OCI-LY7 (cell line): ENCODE measurements at regions not wholly inside any gene's neighbourhood (a gene's known extent, or its start where the extent isn't known, plus 50 kb on each side); places are given as distances from the start of the nearest gene placed in this dataset.

Experiments
- BruUV-seq: library from RNA; stranded (reverse); fragments of 400-500 nt; replicated peaks from 2 replicates; lab custom pipeline; 2021; lab: Mats Ljungman, UMichigan
- CTCF ChIA-PET: fragments of 300-600 bp; sonication (Branson Sonifier 250); formaldehyde crosslinking; loops from one replicate; lab custom pipeline; 2022; ENCODE audit warnings: antibody characterized with exemption; ENCODE audit not compliant: unreplicated experiment; lab: Charles Lee
- POLR2A ChIA-PET: fragments of 300-600 bp; sonication (Branson Sonifier 250); formaldehyde crosslinking; loops from one replicate; lab custom pipeline; 2022; ENCODE audit warnings: antibody characterized with exemption; lab: Charles Lee
- DNase-seq: peaks from one replicate; pipeline ENCODE4 v3.0.0-alpha.2; 2015; ENCODE audit warnings: low spot score
- H2AFZ ChIP-seq: fragments of 200-600 bp; sonication (generic), shearing (Covaris generic); 2 replicates; pipeline ENCODE4 v1.6.1; 2014; ENCODE audit warnings: mild to moderate bottlenecking, antibody characterized with exemption, low read length, moderate library complexity
- H3K27ac ChIP-seq: fragments of 200-600 bp; sonication (generic); 2 replicates; pipeline ENCODE4 v1.5.1; 2014; ENCODE audit warnings: mixed run types, low read depth, mild to moderate bottlenecking, moderate library complexity, low read length, inconsistent platforms; ENCODE audit not compliant: poor library complexity, severe bottlenecking
- H3K36me3 ChIP-seq: fragments of 200-600 bp; sonication (generic); 2 replicates; pipeline ENCODE4 v1.6.1; 2014; ENCODE audit warnings: mild to moderate bottlenecking, antibody characterized with exemption, low read length, moderate library complexity, mixed read lengths; ENCODE audit not compliant: insufficient read depth
- H3K4me1 ChIP-seq: fragments of 200-600 bp; sonication (generic); 2 replicates; pipeline ENCODE4 v1.5.1; 2014; ENCODE audit warnings: mild to moderate bottlenecking, low read length; ENCODE audit not compliant: insufficient read depth, poor library complexity, severe bottlenecking
- H3K4me2 ChIP-seq: fragments of 200-600 bp; sonication (generic); 2 replicates; pipeline ENCODE4 v1.6.1; 2014; ENCODE audit warnings: mild to moderate bottlenecking, low read length
- H3K4me3 ChIP-seq: fragments of 200-600 bp; sonication (generic); 2 replicates; pipeline ENCODE4 v1.5.1; 2014; ENCODE audit warnings: mild to moderate bottlenecking, low read depth, low read length; ENCODE audit not compliant: poor library complexity, severe bottlenecking
- H3K79me2 ChIP-seq: fragments of 200-600 bp; sonication (generic); 2 replicates; pipeline ENCODE4 v1.6.1; 2016; ENCODE audit warnings: low read depth, mild to moderate bottlenecking, low read length, moderate library complexity, mixed read lengths; ENCODE audit not compliant: insufficient read depth
- H3K9me2 ChIP-seq: fragments of 200-600 bp; sonication (generic); 2 replicates; pipeline ENCODE4 v1.6.1; 2016; ENCODE audit warnings: mild to moderate bottlenecking, low read length, mixed read lengths; ENCODE audit not compliant: insufficient read depth
- H3K9me3 ChIP-seq: fragments of 200-600 bp; sonication (generic); 2 replicates; pipeline ENCODE4 v1.6.1; 2014; ENCODE audit warnings: mild to moderate bottlenecking, mixed run types, low read length, mixed read lengths
- H4K20me1 ChIP-seq: fragments of 200-600 bp; sonication (generic); 2 replicates; pipeline ENCODE4 v1.6.1; 2014; ENCODE audit warnings: mild to moderate bottlenecking, antibody characterized with exemption, low read length, moderate library complexity, mixed read lengths; ENCODE audit not compliant: insufficient read depth
- CTCF ChIP-seq: fragments of 200-600 bp; sonication (generic); conservative IDR thresholded peaks from 2 replicates; pipeline ENCODE4 v1.5.1; 2014; ENCODE audit warnings: mild to moderate bottlenecking, antibody characterized with exemption, low read length, moderate library complexity, mixed read lengths
- EZH2phosphoT487 ChIP-seq: fragments of 200-600 bp; sonication (generic); IDR thresholded peaks from 2 replicates; pipeline ENCODE4 v1.6.1; 2018; ENCODE audit warnings: low read depth, borderline replicate concordance, mild to moderate bottlenecking, mixed run types, antibody characterized with exemption, low read length, moderate library complexity, mixed read lengths
- intact Hi-C: fragments of 100-400 bp; cut with micrococcal nuclease; formaldehyde crosslinking; loops from one replicate; pipeline ENCODE4 v1.10.0; 2022; ENCODE audit not compliant: unreplicated experiment

GRCh38 chr17:52738791-52739190, 580.3 kb upstream of the CA10 start:
- Histone ChIP-seq H3K4me3 (no peak overlapping the region), H3K27ac (no peak overlapping the region), H3K79me2 (no peaks in the 10 kb centered on the region), H3K4me1 (no peaks in the 10 kb centered on the region), H2AFZ (no peak overlapping the region), H3K9me3 (no peaks in the 10 kb centered on the region), H3K4me2 (no peak overlapping the region), H4K20me1 (no peaks in the 10 kb centered on the region), H3K36me3 (no peaks in the 10 kb centered on the region), H3K9me2 (no peaks in the 10 kb centered on the region)
- TF ChIP-seq CTCF: no peak
- no peak for TF ChIP-seq EZH2phosphoT487
- intact Hi-C loops: no loop called here
- no peak for DNase-seq
- POLR2A ChIA-PET: no interaction called here
- BruUV-seq: no TSS peak
- CTCF ChIA-PET: no interaction called here

GRCh38 chr17:52737071-52737470, 578.6 kb upstream of the CA10 start:
- Histone ChIP-seq H3K79me2 (no peaks in the 10 kb centered on the region), H3K27ac (no peak overlapping the region), H2AFZ (no peak overlapping the region), H3K36me3 (no peaks in the 10 kb centered on the region), H3K9me3 (no peaks in the 10 kb centered on the region), H3K4me2 (no peak overlapping the region), H3K9me2 (no peaks in the 10 kb centered on the region), H4K20me1 (no peaks in the 10 kb centered on the region), H3K4me3 (no peak overlapping the region), H3K4me1 (no peaks in the 10 kb centered on the region)
- TF ChIP-seq EZH2phosphoT487 (no peak), CTCF (no peak)
- ChIA-PET CTCF (no interaction called here), POLR2A (no interaction called here)
- intact Hi-C loops: no loop called here
- BruUV-seq: no TSS peak
- no peak for DNase-seq

GRCh38 chr17:52732841-52733240, 574.3 kb upstream of the CA10 start:
- intact Hi-C loops: no loop called here
- ChIA-PET POLR2A (no interaction called here), CTCF (no interaction called here)
- TF ChIP-seq EZH2phosphoT487 (no peak), CTCF (no peak)
- Histone ChIP-seq H2AFZ (no peak overlapping the region), H3K9me2 (no peaks in the 10 kb centered on the region), H3K4me1 (no peaks in the 10 kb centered on the region), H4K20me1 (no peaks in the 10 kb centered on the region), H3K4me3 (no peak overlapping the region), H3K27ac (no peak overlapping the region), H3K9me3 (no peaks in the 10 kb centered on the region), H3K36me3 (no peaks in the 10 kb centered on the region), H3K79me2 (no peaks in the 10 kb centered on the region), H3K4me2 (no peak overlapping the region)
- BruUV-seq: no TSS peak
- DNase-seq: no peak
